BE2C (cell line): ENCODE measurements at regions not wholly inside any gene's neighbourhood (a gene's known extent, or its start where the extent isn't known, plus 50 kb on each side); places are given as distances from the start of the nearest gene placed in this dataset.

Experiments
- DNase-seq: peaks from one replicate; pipeline ENCODE4 v3.0.0-alpha.2; 2020
- H3K27me3 ChIP-seq: fragments of 250-450 bp; sonication (Bioruptor Pico); 2 replicates; pipeline ENCODE4 v1.5.1; 2020; ENCODE audit warnings: mild to moderate bottlenecking
- H3K36me3 ChIP-seq: fragments of 250-450 bp; sonication (Bioruptor Pico); 2 replicates; pipeline ENCODE4 v1.5.1; 2020; ENCODE audit warnings: mild to moderate bottlenecking
- H3K4me1 ChIP-seq: fragments of 250-450 bp; sonication (Bioruptor Pico); 2 replicates; pipeline ENCODE4 v1.5.1; 2020
- H3K4me3 ChIP-seq: 2 replicates; pipeline ENCODE4 v1.5.1; 2011; ENCODE audit warnings: low read depth, low read length
- H3K9me3 ChIP-seq: fragments of 250-450 bp; sonication (Bioruptor Pico); 2 replicates; pipeline ENCODE4 v1.5.1; 2020
- TF ChIP-seq, protein P1 (sequence below): IDR thresholded peaks from 2 replicates; pipeline ENCODE4 v1.5.1; 2012; ENCODE audit warnings: mild to moderate bottlenecking, low read depth, low read length

DNA sequence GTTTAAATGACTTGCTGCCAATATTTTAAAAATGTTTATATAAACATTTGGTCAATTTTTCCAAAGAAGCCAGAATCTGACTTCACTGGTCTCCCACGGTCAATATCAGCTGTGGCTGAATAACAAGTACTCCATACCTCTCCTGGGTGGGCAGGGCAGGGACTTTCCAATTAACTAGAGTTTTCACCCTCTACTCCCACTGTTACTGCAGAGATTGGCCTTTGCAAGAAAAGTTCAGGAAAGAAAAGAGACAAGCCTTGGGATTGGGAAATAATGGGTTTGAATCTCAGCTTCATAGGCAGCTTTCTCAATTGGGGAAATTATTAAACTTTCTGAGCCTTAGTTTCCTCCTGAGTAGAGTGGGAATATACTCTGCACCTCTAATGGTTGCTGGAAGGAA, 236.9 kb downstream of the PRL start:
- no peaks in the 10 kb centered on the region for H3K9me3 ChIP-seq
- no peak overlapping the region for H3K4me3 ChIP-seq
- DNase-seq: no peak
- TF ChIP-seq, protein P1, sequence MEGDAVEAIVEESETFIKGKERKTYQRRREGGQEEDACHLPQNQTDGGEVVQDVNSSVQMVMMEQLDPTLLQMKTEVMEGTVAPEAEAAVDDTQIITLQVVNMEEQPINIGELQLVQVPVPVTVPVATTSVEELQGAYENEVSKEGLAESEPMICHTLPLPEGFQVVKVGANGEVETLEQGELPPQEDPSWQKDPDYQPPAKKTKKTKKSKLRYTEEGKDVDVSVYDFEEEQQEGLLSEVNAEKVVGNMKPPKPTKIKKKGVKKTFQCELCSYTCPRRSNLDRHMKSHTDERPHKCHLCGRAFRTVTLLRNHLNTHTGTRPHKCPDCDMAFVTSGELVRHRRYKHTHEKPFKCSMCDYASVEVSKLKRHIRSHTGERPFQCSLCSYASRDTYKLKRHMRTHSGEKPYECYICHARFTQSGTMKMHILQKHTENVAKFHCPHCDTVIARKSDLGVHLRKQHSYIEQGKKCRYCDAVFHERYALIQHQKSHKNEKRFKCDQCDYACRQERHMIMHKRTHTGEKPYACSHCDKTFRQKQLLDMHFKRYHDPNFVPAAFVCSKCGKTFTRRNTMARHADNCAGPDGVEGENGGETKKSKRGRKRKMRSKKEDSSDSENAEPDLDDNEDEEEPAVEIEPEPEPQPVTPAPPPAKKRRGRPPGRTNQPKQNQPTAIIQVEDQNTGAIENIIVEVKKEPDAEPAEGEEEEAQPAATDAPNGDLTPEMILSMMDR: no peak
- H3K36me3 ChIP-seq: no peaks in the 10 kb centered on the region
- H3K4me1 ChIP-seq: no peaks in the 10 kb centered on the region
- no peaks in the 10 kb centered on the region for H3K27me3 ChIP-seq

DNA sequence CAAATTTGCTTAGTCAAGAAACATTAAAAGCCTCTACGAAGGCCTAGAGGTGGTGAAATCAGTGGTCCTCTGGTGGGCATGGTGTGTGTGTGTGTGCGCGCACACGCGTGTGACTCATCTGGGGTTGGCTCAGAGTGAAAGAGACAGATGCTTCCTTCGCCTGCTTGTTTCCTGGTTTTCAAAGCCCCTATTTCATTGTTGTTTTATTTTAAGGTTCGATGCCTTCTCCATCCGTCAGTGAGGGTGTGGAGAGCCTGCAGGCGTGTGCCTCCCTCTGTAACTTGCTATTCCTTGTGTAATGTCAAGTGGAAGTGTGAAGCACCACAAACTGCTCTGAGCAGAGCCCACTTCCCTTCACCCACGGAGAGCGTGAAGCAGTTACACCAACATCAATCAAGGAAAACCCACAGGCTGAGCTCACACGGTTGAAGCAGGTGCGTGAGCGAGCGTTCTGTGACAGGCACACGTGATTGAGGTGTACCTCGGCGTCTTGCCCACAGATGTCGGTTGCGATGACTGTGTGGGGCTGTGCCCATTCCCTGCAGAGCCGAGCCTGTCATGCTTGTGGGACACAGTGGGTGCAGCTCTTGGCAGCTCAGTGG, 233.9 kb downstream of the PRL start:
- no peak overlapping the region for H3K4me3 ChIP-seq
- H3K27me3 ChIP-seq: no peaks in the 10 kb centered on the region

DNA sequence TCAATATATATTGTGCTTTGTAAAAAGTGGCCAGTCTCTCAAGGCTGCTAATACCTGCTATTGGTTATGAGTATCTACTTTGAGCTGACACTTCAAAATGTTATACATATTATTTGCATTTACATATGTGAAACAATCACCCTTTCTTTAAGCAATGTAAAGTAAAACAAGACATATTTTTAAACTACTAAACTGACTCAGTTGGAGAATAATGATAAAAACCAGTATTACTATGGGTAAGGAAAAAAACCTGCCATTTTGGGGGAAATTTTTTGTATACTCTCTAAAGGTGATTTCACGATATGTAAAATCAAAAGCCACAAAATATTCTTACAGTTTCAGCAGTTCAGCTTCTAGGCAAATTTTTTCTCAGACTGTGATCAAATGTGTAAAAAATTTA, 232.3 kb downstream of the PRL start:
- Histone ChIP-seq H3K4me3 (no peak overlapping the region), H3K4me1 (no peaks in the 10 kb centered on the region), H3K27me3 (no peaks in the 10 kb centered on the region), H3K36me3 (no peaks in the 10 kb centered on the region), H3K9me3 (no peaks in the 10 kb centered on the region)
- TF ChIP-seq, protein P1: no peak
- DNase-seq: no peak

More for the DNA sequence above, 233.9 kb downstream of the PRL start:
- Histone ChIP-seq H3K9me3 (no peaks in the 10 kb centered on the region), H3K4me1 (no peaks in the 10 kb centered on the region), H3K36me3 (no peaks in the 10 kb centered on the region)
- TF ChIP-seq, protein P1: no peak
- DNase-seq: no peak

DNA sequence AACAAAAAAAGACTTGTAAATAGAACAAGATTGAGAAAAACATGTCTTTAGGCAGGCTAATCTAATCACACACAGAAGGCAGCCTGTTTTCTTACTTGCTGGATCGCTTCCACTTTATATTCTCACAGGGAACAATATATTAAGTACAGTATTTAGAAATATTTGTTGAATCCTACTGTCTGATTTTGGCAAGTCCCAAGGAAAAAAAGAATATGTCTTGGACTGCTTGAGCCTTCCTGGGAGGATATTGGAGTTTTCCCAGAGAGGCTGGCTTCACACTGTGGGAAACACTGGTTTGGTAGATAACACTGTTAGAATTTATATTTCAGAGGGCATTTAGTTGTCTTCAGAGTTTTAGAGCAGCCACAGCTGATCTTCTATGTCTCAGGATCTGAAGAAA, 229.7 kb downstream of the PRL start:
- no peak for DNase-seq
- H3K9me3 ChIP-seq: no peaks in the 10 kb centered on the region
- no peak overlapping the region for H3K4me3 ChIP-seq
- peaks cover 5% of the 10 kb centered on the region for H3K4me1 ChIP-seq
- TF ChIP-seq, protein P1: no peak
- no peaks in the 10 kb centered on the region for H3K27me3 ChIP-seq
- H3K36me3 ChIP-seq: no peaks in the 10 kb centered on the region

DNA sequence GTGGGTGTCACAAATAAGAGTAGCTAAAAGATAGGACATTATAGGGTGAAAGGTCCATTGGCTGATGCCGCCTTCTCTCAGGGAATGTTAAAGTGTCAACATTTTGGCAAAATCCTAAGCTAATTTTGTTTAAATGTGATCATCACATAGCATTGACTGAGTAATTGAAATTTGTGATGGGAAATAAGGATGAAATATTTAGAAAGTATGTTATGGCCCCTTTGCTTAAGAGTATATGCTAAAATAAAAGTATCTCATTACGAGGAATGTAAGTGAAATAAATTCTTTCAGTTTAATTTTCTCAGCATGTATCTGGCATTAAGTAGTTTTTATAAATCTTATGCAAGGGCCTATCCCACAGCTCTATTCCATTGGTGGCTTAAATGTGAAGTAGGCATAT, 229.2 kb downstream of the PRL start:
- TF ChIP-seq, protein P1: no peak
- DNase-seq: no peak
- peaks cover 5% of the 10 kb centered on the region for H3K4me1 ChIP-seq

DNA sequence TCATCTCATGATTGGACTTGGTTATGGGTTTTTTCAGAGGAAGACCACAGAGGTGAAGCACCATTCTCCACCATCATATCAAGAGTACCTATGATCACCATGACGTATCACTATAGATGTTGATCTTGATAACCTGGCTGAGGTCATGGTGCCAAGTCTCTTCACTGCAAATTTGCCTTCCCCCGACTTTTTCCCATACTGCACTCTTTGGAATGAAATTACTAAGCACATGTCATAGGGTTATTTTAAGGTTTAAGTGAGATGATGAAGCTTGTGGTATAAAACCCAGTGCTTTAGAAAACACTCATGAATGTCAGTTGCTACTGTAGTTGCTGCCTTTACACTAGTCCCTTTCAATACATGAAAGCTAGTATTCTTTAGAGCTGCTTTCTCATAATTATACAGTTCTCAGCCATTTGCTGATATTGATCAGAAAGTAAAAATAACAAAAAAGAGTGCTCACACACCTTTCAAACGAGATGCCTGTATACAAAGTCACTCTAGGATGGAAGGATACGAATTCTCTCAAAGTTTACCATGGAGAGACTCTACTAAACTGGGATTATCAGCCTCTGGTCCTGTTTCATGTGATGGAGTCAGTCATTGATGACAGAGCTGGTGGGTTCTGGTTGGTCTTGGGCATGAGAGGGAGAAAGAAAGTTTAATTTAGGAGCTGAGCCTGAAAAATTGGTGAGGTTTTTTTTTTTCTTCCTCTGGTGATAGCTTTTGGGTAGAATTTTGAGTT, 228.1 kb downstream of the PRL start:
- no peaks in the 10 kb centered on the region for H3K36me3 ChIP-seq
- H3K4me1 ChIP-seq: peaks cover 5% of the 10 kb centered on the region
- TF ChIP-seq, protein P1: no peak
- H3K9me3 ChIP-seq: no peaks in the 10 kb centered on the region
- DNase-seq: no peak
- no peaks in the 10 kb centered on the region for H3K27me3 ChIP-seq
- no peak overlapping the region for H3K4me3 ChIP-seq

More for the DNA sequence above, 229.2 kb downstream of the PRL start:
- Histone ChIP-seq H3K27me3 (no peaks in the 10 kb centered on the region), H3K4me3 (no peak overlapping the region), H3K36me3 (no peaks in the 10 kb centered on the region), H3K9me3 (no peaks in the 10 kb centered on the region)
